ENCODE measurements at regions not wholly inside any gene's neighbourhood (a gene's known extent, or its start where the extent isn't known, plus 50 kb on each side); places are given as distances from the start of the nearest gene placed in this dataset.
A peak's percentile ranks its signal among the peaks of the same experiment; 100 is the strongest.

DNA sequence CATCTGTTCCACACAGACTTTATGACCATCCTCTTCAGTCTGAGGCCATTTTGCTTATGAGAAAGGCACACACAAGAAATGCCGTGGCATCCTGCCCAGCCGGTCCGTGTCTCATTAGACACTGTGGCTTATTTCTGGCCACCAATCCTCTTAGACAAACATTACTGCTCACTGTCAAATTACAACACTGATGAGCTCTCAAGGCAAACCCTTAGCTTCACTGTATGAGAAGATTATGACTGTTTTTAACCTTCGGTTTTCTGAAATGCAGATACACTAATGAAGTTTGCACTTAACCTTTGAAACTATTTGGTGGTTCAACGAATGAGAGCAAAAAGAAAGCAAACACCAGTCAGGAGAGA, 50.5 kb upstream of the DST start:
- FAIRE-seq (peak; percentile 95), DNase-seq (ENCODE audit: insufficient read length, low spot score) (no peak)

DNA sequence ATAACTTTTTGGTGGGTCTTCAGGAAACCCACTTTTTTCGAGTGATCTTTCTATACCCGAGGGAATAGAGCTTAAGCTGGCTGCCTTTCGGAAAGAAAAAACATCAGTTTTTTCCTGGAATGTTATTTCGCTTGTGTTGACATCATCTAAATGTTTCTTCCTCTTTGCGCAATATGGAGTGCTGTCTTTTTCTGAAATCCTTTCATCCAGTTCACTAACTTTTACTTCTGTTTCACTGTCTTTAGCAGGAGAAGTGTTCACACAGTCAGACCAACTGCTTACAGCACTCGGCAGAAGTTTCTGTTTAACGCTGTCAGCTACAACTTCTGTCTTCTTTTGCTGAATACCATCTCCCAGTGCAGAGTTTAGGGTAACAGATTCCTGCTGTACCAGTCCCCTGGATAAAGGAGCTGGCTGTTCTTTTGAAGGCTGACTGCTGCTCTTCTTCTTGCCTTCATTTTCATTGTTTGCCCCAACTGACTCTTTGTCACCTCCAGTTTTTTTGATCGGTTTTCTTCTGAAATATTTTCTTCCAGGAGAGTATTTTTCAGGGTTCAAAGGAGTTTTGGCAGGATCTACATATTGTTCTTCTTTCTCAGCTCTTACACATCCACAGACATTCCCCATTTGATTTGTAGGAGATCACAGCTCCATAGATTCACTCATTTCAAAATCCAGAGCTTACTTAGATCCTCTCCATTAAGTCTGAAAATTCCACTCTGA, 50.0 kb upstream of the DST start:
- TF ChIP-seq, protein P1, sequence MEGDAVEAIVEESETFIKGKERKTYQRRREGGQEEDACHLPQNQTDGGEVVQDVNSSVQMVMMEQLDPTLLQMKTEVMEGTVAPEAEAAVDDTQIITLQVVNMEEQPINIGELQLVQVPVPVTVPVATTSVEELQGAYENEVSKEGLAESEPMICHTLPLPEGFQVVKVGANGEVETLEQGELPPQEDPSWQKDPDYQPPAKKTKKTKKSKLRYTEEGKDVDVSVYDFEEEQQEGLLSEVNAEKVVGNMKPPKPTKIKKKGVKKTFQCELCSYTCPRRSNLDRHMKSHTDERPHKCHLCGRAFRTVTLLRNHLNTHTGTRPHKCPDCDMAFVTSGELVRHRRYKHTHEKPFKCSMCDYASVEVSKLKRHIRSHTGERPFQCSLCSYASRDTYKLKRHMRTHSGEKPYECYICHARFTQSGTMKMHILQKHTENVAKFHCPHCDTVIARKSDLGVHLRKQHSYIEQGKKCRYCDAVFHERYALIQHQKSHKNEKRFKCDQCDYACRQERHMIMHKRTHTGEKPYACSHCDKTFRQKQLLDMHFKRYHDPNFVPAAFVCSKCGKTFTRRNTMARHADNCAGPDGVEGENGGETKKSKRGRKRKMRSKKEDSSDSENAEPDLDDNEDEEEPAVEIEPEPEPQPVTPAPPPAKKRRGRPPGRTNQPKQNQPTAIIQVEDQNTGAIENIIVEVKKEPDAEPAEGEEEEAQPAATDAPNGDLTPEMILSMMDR (IDR thresholded peaks at IDR 0.05; ENCODE audit: insufficient read depth, missing control alignments) = no peak
- no peak for DNase-seq (ENCODE audit: insufficient read length, low spot score)
- peak; percentile 6 for FAIRE-seq

More for the DNA sequence above, 50.5 kb upstream of the DST start:
- TF ChIP-seq, protein P1 (IDR thresholded peaks at IDR 0.05; ENCODE audit: insufficient read depth, missing control alignments) = no peak
